ENCODE measurements at regions not wholly inside any gene's neighbourhood (a gene's known extent, or its start where the extent isn't known, plus 50 kb on each side); places are given as distances from the start of the nearest gene placed in this dataset.

DNA sequence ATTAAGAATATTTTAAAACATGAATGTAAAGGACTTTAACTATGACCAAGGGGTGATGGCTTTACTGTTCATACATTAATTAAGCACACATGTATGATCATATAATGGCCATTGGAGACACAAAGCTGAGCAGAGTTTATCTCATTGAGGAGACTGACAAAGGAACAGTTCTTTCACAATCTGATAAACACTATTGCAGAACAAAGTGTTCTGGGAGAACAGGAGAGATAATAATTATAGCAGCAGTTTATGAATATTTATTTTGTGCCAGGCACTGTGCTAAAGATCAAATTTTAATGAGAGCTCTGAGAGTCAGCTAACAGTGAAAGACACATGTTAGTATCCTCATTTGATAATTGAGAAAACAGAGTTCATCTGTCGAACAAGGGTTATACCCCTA, 242.4 kb upstream of the NR3C2 start:
- no peaks in the 10 kb centered on the region for H3K27me3 ChIP-seq (ENCODE audit: low read depth)
- no peak overlapping the region for H3K4me3 ChIP-seq
- no peak for ATAC-seq
- H3K9me3 ChIP-seq = no peaks in the 10 kb centered on the region
- no peak for DNase-seq
- H3K36me3 ChIP-seq = no peaks in the 10 kb centered on the region
- TF ChIP-seq, protein P1, sequence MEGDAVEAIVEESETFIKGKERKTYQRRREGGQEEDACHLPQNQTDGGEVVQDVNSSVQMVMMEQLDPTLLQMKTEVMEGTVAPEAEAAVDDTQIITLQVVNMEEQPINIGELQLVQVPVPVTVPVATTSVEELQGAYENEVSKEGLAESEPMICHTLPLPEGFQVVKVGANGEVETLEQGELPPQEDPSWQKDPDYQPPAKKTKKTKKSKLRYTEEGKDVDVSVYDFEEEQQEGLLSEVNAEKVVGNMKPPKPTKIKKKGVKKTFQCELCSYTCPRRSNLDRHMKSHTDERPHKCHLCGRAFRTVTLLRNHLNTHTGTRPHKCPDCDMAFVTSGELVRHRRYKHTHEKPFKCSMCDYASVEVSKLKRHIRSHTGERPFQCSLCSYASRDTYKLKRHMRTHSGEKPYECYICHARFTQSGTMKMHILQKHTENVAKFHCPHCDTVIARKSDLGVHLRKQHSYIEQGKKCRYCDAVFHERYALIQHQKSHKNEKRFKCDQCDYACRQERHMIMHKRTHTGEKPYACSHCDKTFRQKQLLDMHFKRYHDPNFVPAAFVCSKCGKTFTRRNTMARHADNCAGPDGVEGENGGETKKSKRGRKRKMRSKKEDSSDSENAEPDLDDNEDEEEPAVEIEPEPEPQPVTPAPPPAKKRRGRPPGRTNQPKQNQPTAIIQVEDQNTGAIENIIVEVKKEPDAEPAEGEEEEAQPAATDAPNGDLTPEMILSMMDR (IDR thresholded peaks at IDR 0.05) = no peak
- H3K27ac ChIP-seq = no peak overlapping the region
- no peaks in the 10 kb centered on the region for H3K4me1 ChIP-seq
- intact Hi-C loops (cut with DNase I) = no loop called here

DNA sequence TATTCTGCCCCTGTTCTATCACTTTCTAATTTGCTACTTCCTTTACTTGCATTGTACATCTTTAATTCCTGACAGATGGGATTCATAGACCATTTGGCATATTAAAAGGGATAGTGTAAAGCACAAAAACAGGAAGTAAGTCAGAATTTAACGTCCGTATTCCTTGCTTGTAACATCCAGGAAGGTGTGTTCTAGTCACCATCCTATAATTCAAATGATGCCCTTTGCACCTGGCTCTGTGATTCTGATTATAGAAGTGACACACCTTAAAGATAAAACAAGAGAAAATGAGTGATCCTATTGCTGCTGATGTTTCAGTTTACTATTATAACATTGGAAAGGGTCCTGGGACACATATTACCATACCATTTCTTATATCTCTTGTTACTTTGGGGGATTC, 238.7 kb upstream of the NR3C2 start:
- ATAC-seq (no peak), DNase-seq (no peak)
- H3K36me3 ChIP-seq = no peaks in the 10 kb centered on the region
- no peaks in the 10 kb centered on the region for H3K9me3 ChIP-seq
- no peak overlapping the region for H3K27ac ChIP-seq
- no peak overlapping the region for H3K4me3 ChIP-seq
- intact Hi-C loops (cut with DNase I) = no loop called here
- H3K4me1 ChIP-seq = no peaks in the 10 kb centered on the region
- TF ChIP-seq, protein P1 (IDR thresholded peaks at IDR 0.05) = no peak
- no peaks in the 10 kb centered on the region for H3K27me3 ChIP-seq (ENCODE audit: low read depth)

DNA sequence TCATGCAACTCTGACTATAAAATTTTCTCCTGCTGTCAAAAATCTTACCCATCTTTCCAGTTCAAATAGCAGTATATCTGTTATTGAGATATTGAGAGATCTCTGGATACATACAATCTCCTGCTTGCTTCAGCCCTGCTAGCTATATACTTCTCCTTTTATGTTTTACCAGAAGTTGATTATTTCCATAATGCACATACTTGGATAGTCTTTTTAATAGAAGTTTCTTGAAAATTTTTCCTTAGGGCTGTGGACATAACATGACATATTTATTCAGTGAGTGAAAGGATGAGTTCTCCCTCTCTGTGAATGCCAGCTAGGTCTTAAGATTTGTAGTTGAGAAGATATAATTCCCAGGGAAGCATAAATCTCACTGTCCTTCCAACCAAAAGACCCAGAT, 234.1 kb upstream of the NR3C2 start:
- no peak for ATAC-seq
- no peak for DNase-seq
- intact Hi-C loops (cut with DNase I) = no loop called here
- H3K4me3 ChIP-seq = no peak overlapping the region
- no peaks in the 10 kb centered on the region for H3K36me3 ChIP-seq
- H3K9me3 ChIP-seq = no peaks in the 10 kb centered on the region
- no peaks in the 10 kb centered on the region for H3K4me1 ChIP-seq
- H3K27ac ChIP-seq = no peak overlapping the region
- no peaks in the 10 kb centered on the region for H3K27me3 ChIP-seq (ENCODE audit: low read depth)
- TF ChIP-seq, protein P1 (IDR thresholded peaks at IDR 0.05) = no peak

DNA sequence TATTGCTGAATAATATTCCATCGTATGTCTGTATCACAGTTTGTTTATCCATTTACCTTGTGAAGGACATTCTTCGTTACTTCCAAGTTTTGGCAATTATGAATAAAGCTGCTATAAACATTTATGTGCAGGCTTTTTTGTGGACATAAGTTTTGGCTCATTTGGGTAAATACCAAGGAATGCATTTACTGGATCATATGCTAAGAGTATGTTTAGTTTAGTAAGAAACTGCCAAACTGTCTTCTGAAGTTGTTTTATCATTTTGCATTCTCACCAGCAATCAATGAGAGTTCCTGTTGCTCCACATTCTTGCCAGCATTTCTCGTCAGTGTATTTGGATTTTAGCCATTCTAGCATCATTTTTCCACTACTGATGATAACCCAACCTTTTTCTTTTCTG, 232.7 kb upstream of the NR3C2 start:
- intact Hi-C loops (cut with DNase I) = no loop called here
- no peak for ATAC-seq
- TF ChIP-seq, protein P1 (IDR thresholded peaks at IDR 0.05) = no peak
- no peaks in the 10 kb centered on the region for H3K4me1 ChIP-seq
- no peaks in the 10 kb centered on the region for H3K9me3 ChIP-seq
- H3K27ac ChIP-seq = no peak overlapping the region
- no peaks in the 10 kb centered on the region for H3K36me3 ChIP-seq
- no peak overlapping the region for H3K4me3 ChIP-seq
- no peaks in the 10 kb centered on the region for H3K27me3 ChIP-seq (ENCODE audit: low read depth)
- DNase-seq = no peak

DNA sequence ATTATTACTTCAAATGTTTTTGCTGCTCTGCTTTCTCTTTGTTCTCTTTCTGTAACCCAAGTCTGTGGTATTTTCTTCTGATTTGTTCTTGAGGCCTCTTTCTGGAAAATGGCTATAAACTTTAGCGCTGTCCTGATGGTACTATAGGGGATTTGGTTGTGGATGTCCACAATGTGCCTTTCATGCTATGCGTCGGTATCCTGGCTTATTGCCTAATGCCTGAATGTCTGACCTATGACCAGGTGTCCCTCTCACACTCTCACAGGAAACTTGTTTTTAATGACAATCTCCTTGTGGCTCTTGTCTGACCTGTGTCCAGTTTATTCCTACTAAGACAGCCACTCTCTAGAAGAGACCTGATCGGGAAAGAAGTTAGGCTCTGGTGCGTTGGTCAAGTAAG, 222.4 kb upstream of the NR3C2 start:
- H3K36me3 ChIP-seq = no peaks in the 10 kb centered on the region
- ATAC-seq (no peak), DNase-seq (no peak)
- H3K27ac ChIP-seq = no peak overlapping the region
- TF ChIP-seq, protein P1 (IDR thresholded peaks at IDR 0.05) = no peak
- intact Hi-C loops (cut with DNase I) = no loop called here
- H3K4me3 ChIP-seq = no peak overlapping the region
- no peaks in the 10 kb centered on the region for H3K4me1 ChIP-seq
- no peaks in the 10 kb centered on the region for H3K27me3 ChIP-seq (ENCODE audit: low read depth)
- H3K9me3 ChIP-seq = no peaks in the 10 kb centered on the region

DNA sequence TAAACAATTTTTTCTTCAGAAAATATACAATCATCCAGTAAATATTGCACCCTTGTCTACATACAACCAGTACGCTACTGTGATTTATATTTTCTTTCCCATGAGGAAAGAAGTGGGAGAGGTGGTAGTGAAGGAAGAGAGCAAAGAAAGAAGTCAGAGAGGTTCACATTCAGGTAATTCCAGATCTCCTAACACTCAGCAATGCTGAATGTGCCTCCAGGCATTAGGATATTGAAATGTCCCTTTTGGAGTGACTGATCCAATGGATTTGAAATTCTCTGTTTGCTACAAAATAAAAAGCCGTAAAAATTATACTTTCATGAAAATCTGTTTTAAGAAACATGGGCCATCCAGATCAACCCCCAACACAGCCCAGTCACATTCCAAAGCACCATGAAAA, 211.9 kb upstream of the NR3C2 start:
- no peak overlapping the region for H3K4me3 ChIP-seq
- no peak for DNase-seq
- no peaks in the 10 kb centered on the region for H3K4me1 ChIP-seq
- no peaks in the 10 kb centered on the region for H3K36me3 ChIP-seq
- no peak overlapping the region for H3K27ac ChIP-seq
- no peak for ATAC-seq
- H3K9me3 ChIP-seq = no peaks in the 10 kb centered on the region
- TF ChIP-seq, protein P1 (IDR thresholded peaks at IDR 0.05) = no peak
- intact Hi-C loops (cut with DNase I) = no loop called here
- H3K27me3 ChIP-seq (ENCODE audit: low read depth) = no peaks in the 10 kb centered on the region
